Urinary bladder (tissue), 3 donors: ENCODE measurements at regions not wholly inside any gene's neighbourhood (a gene's known extent, or its start where the extent isn't known, plus 50 kb on each side); places are given as distances from the start of the nearest gene placed in this dataset.
A peak's percentile ranks its signal among the peaks of the same experiment; 100 is the strongest.
"Not testable (repeated sequence)": the region's sequence is repeated elsewhere in the genome, so short reads cannot be mapped to it uniquely, and the experiment has no call there.

Source experiments
- DNase-seq: peaks from one replicate; pipeline ENCODE4 v3.0.0-alpha.2; 2015; ENCODE audit errors: extremely low spot score
- H3K27ac ChIP-seq: one replicate; pipeline ENCODE4 v1.5.1; 2013; ENCODE audit warnings: low read depth, mild to moderate bottlenecking, moderate library complexity
- H3K36me3 ChIP-seq: one replicate; pipeline ENCODE4 v1.6.1; 2013; ENCODE audit warnings: mild to moderate bottlenecking, moderate library complexity; ENCODE audit not compliant: insufficient read depth
- H3K4me1 ChIP-seq: one replicate; pipeline ENCODE4 v1.6.1; 2013; ENCODE audit warnings: mild to moderate bottlenecking, moderate library complexity; ENCODE audit not compliant: insufficient read depth
- H3K4me3 ChIP-seq: one replicate; pipeline ENCODE4 v1.5.1; 2013; ENCODE audit warnings: low read depth, low read length
- WGBS: extraction: QIAGEN DNeasy Blood & Tissue Kit; methylation state at CpG from one replicate; pipeline ENCODE4 v1.1.7; 2013; 5-methylcytosine and 5-hydroxymethylcytosine counted together
- donor health status: healthy with polysubstance abuse.
- donor health status: healthy.

DNA sequence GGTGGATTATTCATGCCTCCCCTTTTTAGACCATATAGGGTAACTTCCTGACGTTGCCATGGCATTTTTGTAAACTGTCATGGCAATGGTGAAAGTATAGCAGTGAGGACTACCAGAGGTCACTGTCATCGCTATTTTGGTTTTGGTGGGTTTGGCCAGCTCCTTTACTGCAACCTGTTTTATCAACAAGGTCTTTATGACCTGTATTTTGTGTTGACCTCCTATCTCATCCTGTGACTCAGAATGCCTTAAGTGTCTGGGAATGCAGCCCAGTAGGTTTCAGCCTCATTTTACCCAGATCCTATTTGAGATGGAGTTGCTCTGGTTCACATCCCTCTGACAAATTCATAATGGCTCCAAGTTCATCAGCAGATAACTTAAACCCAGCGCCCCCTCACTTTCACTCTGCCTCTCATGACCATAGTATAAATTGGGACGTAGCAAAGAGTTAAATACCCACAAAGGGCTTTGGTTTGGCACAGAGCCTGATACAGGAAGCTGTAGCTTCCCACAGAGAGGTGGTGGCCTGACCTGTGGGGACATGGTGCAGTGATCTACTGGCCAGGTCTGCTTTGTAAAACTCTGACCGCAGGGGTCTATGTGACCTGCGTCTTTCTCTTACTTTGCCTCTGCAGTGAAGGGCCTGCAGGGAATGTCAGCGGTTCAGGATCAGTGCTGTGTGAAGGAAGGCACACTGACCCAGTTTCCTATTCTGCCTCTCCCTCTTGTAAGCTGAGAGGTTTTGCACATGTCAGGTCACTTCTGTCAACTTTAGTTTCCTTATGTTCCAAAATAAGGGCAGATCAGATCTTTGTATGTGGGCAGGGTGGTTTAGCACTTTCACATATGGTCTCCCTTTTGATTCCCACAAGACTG lies 78.1 kb upstream of the ZNF644 start:
- Histone ChIP-seq H3K36me3 (peaks cover 2% of the 10 kb centered on the region), H3K4me1 (no peaks in the 10 kb centered on the region), H3K4me3 (no peak overlapping the region), H3K27ac (no peak overlapping the region)
- 70% methylated on average over 7 of the region's 7 CpGs for WGBS
- DNase-seq = no peak

- no peaks in the 10 kb centered on the region for H3K36me3 ChIP-seq
- no peaks in the 10 kb centered on the region for H3K4me1 ChIP-seq
- DNase-seq = no peak
- no peak overlapping the region for H3K4me3 ChIP-seq
- H3K27ac ChIP-seq = no peak overlapping the region
- WGBS = 25% methylated on average over 3 of the region's 3 CpGs
Observed at GRCh38 chr1:91098299-91098906, 76.6 kb upstream of the ZNF644 start.

GRCh38 chr1:91095321-91095720 lies 73.5 kb upstream of the ZNF644 start:
- not testable (repeated sequence) for H3K4me3 ChIP-seq, H3K36me3 ChIP-seq, H3K27ac ChIP-seq, H3K4me1 ChIP-seq, DNase-seq
- 94% methylated on average over 10 of the region's 10 CpGs for WGBS

GRCh38 chr1:91092503-91092902 lies 70.7 kb upstream of the ZNF644 start:
- Histone ChIP-seq H3K27ac (peak overlapping the region; percentile 23), H3K4me1 (no peaks in the 10 kb centered on the region), H3K36me3 (no peaks in the 10 kb centered on the region), H3K4me3 (no peak overlapping the region)
- no peak for DNase-seq
- WGBS = 30% methylated on average over 4 of the region's 4 CpGs

GRCh38 chr1:91091812-91092211 lies 70.0 kb upstream of the ZNF644 start:
- Histone ChIP-seq H3K4me1 (no peaks in the 10 kb centered on the region), H3K27ac (no peak overlapping the region), H3K36me3 (no peaks in the 10 kb centered on the region), H3K4me3 (no peak overlapping the region)
- no peak for DNase-seq
- WGBS = 46% methylated on average over 7 of the region's 7 CpGs

GRCh38 chr1:91080650-91081049 lies 58.8 kb upstream of the ZNF644 start:
- DNase-seq = no peak
- Histone ChIP-seq H3K36me3 (no peaks in the 10 kb centered on the region), H3K4me1 (no peaks in the 10 kb centered on the region), H3K27ac (no peak overlapping the region), H3K4me3 (no peak overlapping the region)
- WGBS = 79% methylated on average over 3 of the region's 3 CpGs

- WGBS = 94% methylated on average over 13 of the region's 13 CpGs
- H3K27ac ChIP-seq = no peak overlapping the region
Observed at GRCh38 chr1:91078859-91079258, 57.0 kb upstream of the ZNF644 start.

GRCh38 chr1:91076834-91077233 lies 55.0 kb upstream of the ZNF644 start:
- H3K4me3 ChIP-seq = no peak overlapping the region
- WGBS = 93% methylated on average over 1 of the region's 1 CpG
- H3K27ac ChIP-seq = no peak overlapping the region
- no peaks in the 10 kb centered on the region for H3K36me3 ChIP-seq
- no peak for DNase-seq
- no peaks in the 10 kb centered on the region for H3K4me1 ChIP-seq

More at GRCh38 chr1:91078859-91079258, 57.0 kb upstream of the ZNF644 start:
- DNase-seq = no peak
- Histone ChIP-seq H3K4me1 (no peaks in the 10 kb centered on the region), H3K4me3 (no peak overlapping the region), H3K36me3 (no peaks in the 10 kb centered on the region)

GRCh38 chr1:91075233-91076135 lies 53.6 kb upstream of the ZNF644 start:
- Histone ChIP-seq H3K4me1 (no peaks in the 10 kb centered on the region), H3K36me3 (no peaks in the 10 kb centered on the region)
- WGBS = 80% methylated on average over 11 of the region's 11 CpGs

GRCh38 chr1:91073299-91073698 lies 51.5 kb upstream of the ZNF644 start:
- no peaks in the 10 kb centered on the region for H3K4me1 ChIP-seq
- no peaks in the 10 kb centered on the region for H3K36me3 ChIP-seq
- 80% methylated on average over 2 of the region's 2 CpGs for WGBS
- H3K27ac ChIP-seq = no peak overlapping the region
- DNase-seq = no peak
- H3K4me3 ChIP-seq = no peak overlapping the region

More at GRCh38 chr1:91075233-91076135, 53.6 kb upstream of the ZNF644 start:
- no peak for DNase-seq
- Histone ChIP-seq H3K27ac (no peak overlapping the region), H3K4me3 (no peak overlapping the region)

DNA sequence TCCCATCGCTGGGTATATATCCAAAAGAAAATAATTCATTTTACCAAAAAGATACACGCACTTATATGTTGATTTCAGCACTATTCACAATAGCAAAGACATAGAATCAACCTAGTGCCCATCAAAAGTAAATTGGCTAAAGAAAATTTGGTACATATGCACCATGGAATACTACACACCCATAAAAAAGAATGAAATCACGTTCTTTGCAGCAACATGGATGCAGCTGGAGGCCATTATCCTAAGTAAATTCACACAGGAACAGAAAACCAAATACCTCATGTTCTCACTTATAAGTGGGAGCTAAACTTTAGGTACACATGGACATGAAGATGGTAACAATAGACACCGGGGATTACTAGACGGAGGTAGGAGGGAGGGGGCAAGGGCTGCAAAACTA lies 50.0 kb upstream of the ZNF644 start:
- 97% methylated on average over 5 of the region's 5 CpGs for WGBS
- H3K4me3 ChIP-seq = no peak overlapping the region
- no peak overlapping the region for H3K27ac ChIP-seq
- H3K4me1 ChIP-seq = no peaks in the 10 kb centered on the region
- no peak for DNase-seq
- no peaks in the 10 kb centered on the region for H3K36me3 ChIP-seq
